Ascending aorta (tissue), 2 donors: ENCODE measurements at regions not wholly inside any gene's neighbourhood (a gene's known extent, or its start where the extent isn't known, plus 50 kb on each side); places are given as distances from the start of the nearest gene placed in this dataset.

ENCODE experiments used
- DNase-seq, 2 donors: peaks; one replicate each; pipeline ENCODE4 v3.0.0-alpha.2; 2019; ENCODE audit warnings: low spot score in 2 of 2
- H3K27ac ChIP-seq, 2 donors: fragments of 200-600 bp; sonication (generic); one replicate each; pipeline ENCODE4 v1.5.1; 2016 to 2017; ENCODE audit warnings: mild to moderate bottlenecking in 1 of 2
- H3K27me3 ChIP-seq: fragments of 200-600 bp; sonication (generic); one replicate; pipeline ENCODE4 v1.5.1; 2017
- H3K36me3 ChIP-seq, 2 donors: fragments of 200-600 bp; sonication (generic); one replicate each; pipeline ENCODE4 v1.5.1; 2016
- H3K4me1 ChIP-seq, 2 donors: fragments of 200-600 bp; sonication (generic); one replicate each; pipeline ENCODE4 v1.5.1; 2016 to 2017; ENCODE audit warnings: mild to moderate bottlenecking in 1 of 2
- H3K4me3 ChIP-seq, 2 donors: fragments of 200-600 bp; sonication (generic); one replicate each; pipeline ENCODE4 v1.5.1; 2016 to 2017; ENCODE audit warnings: mild to moderate bottlenecking in 1 of 2
- H3K9me3 ChIP-seq, 2 donors: fragments of 200-600 bp; sonication (generic); one replicate each; pipeline ENCODE4 v1.5.1; 2016
- intact Hi-C: fragments of 100-400 bp; cut with DNase I; formaldehyde crosslinking; loops from one replicate; pipeline ENCODE4 v1.15.1; 2023
- TF ChIP-seq, protein P1 (sequence below), 3 experiments: fragments of 200-600 bp in 2 of 3; fragments of 450-650 bp in 1 of 3; sonication (generic) in 2 of 3; IDR thresholded peaks; one replicate each; pipeline ENCODE4 v1.5.1; 2016 to 2019; ENCODE audit warnings: antibody characterized with exemption in 3 of 3, mild to moderate bottlenecking in 1 of 3, moderate library complexity in 1 of 3

DNA sequence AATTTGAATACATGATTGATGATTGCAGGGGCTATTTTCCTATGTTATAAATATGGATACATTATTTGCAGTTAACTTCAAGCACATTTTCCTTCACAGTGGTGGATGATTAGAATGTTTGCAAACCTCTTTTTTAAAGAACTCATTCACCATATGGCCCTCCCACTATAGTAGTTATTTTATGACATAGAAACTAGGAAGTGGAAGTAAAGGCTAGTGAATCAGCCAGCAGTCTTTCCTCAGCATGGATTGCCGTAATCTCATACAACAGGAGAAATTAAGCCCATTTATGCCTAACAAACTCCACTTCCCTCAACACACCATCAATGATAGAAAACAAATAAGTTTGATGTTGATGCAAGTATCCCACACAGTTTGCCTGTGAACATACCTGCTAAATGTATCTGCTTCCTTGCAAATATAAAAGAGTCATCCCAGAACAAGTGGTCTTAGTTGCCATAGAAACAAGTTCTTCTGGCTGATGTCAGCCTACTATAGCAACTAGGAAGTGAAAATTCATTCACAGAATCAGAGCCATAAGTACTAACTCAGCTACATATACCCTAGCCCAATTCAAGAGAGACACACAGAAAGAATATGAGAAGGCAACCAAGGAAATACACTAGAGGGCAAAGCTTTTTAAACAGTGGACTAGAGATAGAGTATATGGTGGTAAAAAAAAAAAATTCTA lies 100.9 kb upstream of the RADX start:
- intact Hi-C loops = no loop called here
- no peak for DNase-seq
- no peaks in the 10 kb centered on the region for H3K27me3 ChIP-seq
- H3K4me1 ChIP-seq = no peaks in the 10 kb centered on the region
- no peaks in the 10 kb centered on the region for H3K36me3 ChIP-seq
- H3K27ac ChIP-seq = no peak overlapping the region
- no peak overlapping the region for H3K4me3 ChIP-seq
- no peaks in the 10 kb centered on the region for H3K9me3 ChIP-seq
- TF ChIP-seq, protein P1, sequence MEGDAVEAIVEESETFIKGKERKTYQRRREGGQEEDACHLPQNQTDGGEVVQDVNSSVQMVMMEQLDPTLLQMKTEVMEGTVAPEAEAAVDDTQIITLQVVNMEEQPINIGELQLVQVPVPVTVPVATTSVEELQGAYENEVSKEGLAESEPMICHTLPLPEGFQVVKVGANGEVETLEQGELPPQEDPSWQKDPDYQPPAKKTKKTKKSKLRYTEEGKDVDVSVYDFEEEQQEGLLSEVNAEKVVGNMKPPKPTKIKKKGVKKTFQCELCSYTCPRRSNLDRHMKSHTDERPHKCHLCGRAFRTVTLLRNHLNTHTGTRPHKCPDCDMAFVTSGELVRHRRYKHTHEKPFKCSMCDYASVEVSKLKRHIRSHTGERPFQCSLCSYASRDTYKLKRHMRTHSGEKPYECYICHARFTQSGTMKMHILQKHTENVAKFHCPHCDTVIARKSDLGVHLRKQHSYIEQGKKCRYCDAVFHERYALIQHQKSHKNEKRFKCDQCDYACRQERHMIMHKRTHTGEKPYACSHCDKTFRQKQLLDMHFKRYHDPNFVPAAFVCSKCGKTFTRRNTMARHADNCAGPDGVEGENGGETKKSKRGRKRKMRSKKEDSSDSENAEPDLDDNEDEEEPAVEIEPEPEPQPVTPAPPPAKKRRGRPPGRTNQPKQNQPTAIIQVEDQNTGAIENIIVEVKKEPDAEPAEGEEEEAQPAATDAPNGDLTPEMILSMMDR (IDR thresholded peaks at IDR 0.05) = no peak
